Caco-2 (cell line): ENCODE measurements at regions not wholly inside any gene's neighbourhood (a gene's known extent, or its start where the extent isn't known, plus 50 kb on each side); places are given as distances from the start of the nearest gene placed in this dataset.

ENCODE experiments used
- BruUV-seq: library from RNA; stranded (reverse); fragments of 400-500 nt; replicated peaks from 2 replicates; lab custom pipeline; 2021; lab: Mats Ljungman, UMichigan
- CTCF ChIA-PET: fragments of 300-600 bp; sonication (Branson Sonifier 250); formaldehyde crosslinking; loops from one replicate; lab custom pipeline; 2022; ENCODE audit warnings: antibody characterized with exemption; lab: Charles Lee
- POLR2A ChIA-PET: fragments of 300-600 bp; sonication (Branson Sonifier 250); formaldehyde crosslinking; loops from one replicate; lab custom pipeline; 2022; ENCODE audit warnings: antibody characterized with exemption; lab: Charles Lee
- DNase-seq, 2 experiments: peaks; one replicate each; pipeline versions ENCODE4 v3.0.0 to v3.0.0-alpha.2; 2020 to 2022
- H3K27me3 ChIP-seq: replicated peaks from 2 replicates; pipeline ENCODE4 v1.6.0; 2011; ENCODE audit warnings: low read length; ENCODE audit not compliant: control insufficient read depth, insufficient read depth
- H3K36me3 ChIP-seq: 2 replicates; pipeline ENCODE4 v1.5.1; 2011; ENCODE audit warnings: low read length; ENCODE audit not compliant: control insufficient read depth, insufficient read depth
- H3K4me1 ChIP-seq: fragments of 250-450 bp; sonication (Bioruptor Pico); 2 replicates; pipeline ENCODE4 v1.5.1; 2020; ENCODE audit warnings: mild to moderate bottlenecking
- H3K4me3 ChIP-seq: 2 replicates; pipeline ENCODE4 v1.5.1; 2011; ENCODE audit warnings: low read depth, mild to moderate bottlenecking, control low read depth, low read length
- H3K9me3 ChIP-seq: fragments of 250-450 bp; sonication (Bioruptor Pico); 2 replicates; pipeline ENCODE4 v1.5.1; 2020; ENCODE audit warnings: mild to moderate bottlenecking, moderate library complexity
- H3K27ac Mint-ChIP-seq: one replicate; pipeline ENCODE4 v1.8.0; 2022; ENCODE audit warnings: mixed read lengths; ENCODE audit not compliant: unreplicated experiment
- H3K27me3 Mint-ChIP-seq: one replicate; pipeline ENCODE4 v1.8.0; 2022; ENCODE audit warnings: mixed read lengths; ENCODE audit not compliant: insufficient read depth, unreplicated experiment
- H3K36me3 Mint-ChIP-seq: one replicate; pipeline ENCODE4 v1.8.0; 2022; ENCODE audit warnings: mild to moderate bottlenecking, mixed read lengths; ENCODE audit not compliant: insufficient read depth, unreplicated experiment
- H3K4me1 Mint-ChIP-seq: one replicate; pipeline ENCODE4 v1.8.0; 2022; ENCODE audit warnings: low read depth, mixed read lengths; ENCODE audit not compliant: unreplicated experiment
- H3K4me3 Mint-ChIP-seq: one replicate; pipeline ENCODE4 v1.8.0; 2022; ENCODE audit warnings: mild to moderate bottlenecking, moderate library complexity, mixed read lengths; ENCODE audit not compliant: unreplicated experiment
- H3K9me3 Mint-ChIP-seq: one replicate; pipeline ENCODE4 v1.8.0; 2022; ENCODE audit warnings: mixed read lengths; ENCODE audit not compliant: unreplicated experiment
- CTCF ChIP-seq, 2 experiments: fragments of 200-600 bp in 1 of 2; IDR thresholded peaks; 1 replicate in 1 of 2; 2 replicates in 1 of 2; pipeline versions ENCODE4 v1.5.1 to v1.8.0; 2011 to 2022; ENCODE audit warnings: antibody characterized with exemption in 1 of 2, control low read depth in 1 of 2, inconsistent platforms in 1 of 2, low read depth in 1 of 2, low read length in 1 of 2, mild to moderate bottlenecking in 1 of 2, moderate library complexity in 1 of 2; ENCODE audit not compliant: insufficient read depth in 1 of 2, severe bottlenecking in 1 of 2, unreplicated experiment in 1 of 2
- intact Hi-C: fragments of 100-400 bp; cut with micrococcal nuclease; formaldehyde crosslinking; loops from one replicate; pipeline ENCODE4 v1.10.0; 2022; ENCODE audit not compliant: unreplicated experiment

- DNase-seq: no peak
- ChIA-PET CTCF (no interaction called here), POLR2A (no interaction called here)
- peaks cover 20% of the 10 kb centered on the region for H3K4me1 ChIP-seq
- H3K27me3 ChIP-seq: no peaks in the 10 kb centered on the region
- H3K36me3 ChIP-seq: no peaks in the 10 kb centered on the region
- H3K9me3 Mint-ChIP-seq: no peaks in the 10 kb centered on the region
- no peak overlapping the region for H3K27ac Mint-ChIP-seq
- no peak for TF ChIP-seq CTCF (IDR thresholded peaks at IDR 0.05; ENCODE audit: insufficient read depth in 1 of 2, low read depth in 1 of 2, low read length in 1 of 2, severe bottlenecking in 1 of 2, unreplicated experiment in 1 of 2)
- H3K4me3 Mint-ChIP-seq: no peak overlapping the region
- BruUV-seq: no TSS peak
- no peak overlapping the region for H3K4me3 ChIP-seq
- H3K4me1 Mint-ChIP-seq: peaks cover 17% of the 10 kb centered on the region
- intact Hi-C loops: no loop called here
- no peaks in the 10 kb centered on the region for H3K27me3 Mint-ChIP-seq
- H3K36me3 Mint-ChIP-seq: no peaks in the 10 kb centered on the region
- no peaks in the 10 kb centered on the region for H3K9me3 ChIP-seq
Observed at GRCh38 chr3:72144773-72145505, 360.0 kb upstream of the PROK2 start.

DNA sequence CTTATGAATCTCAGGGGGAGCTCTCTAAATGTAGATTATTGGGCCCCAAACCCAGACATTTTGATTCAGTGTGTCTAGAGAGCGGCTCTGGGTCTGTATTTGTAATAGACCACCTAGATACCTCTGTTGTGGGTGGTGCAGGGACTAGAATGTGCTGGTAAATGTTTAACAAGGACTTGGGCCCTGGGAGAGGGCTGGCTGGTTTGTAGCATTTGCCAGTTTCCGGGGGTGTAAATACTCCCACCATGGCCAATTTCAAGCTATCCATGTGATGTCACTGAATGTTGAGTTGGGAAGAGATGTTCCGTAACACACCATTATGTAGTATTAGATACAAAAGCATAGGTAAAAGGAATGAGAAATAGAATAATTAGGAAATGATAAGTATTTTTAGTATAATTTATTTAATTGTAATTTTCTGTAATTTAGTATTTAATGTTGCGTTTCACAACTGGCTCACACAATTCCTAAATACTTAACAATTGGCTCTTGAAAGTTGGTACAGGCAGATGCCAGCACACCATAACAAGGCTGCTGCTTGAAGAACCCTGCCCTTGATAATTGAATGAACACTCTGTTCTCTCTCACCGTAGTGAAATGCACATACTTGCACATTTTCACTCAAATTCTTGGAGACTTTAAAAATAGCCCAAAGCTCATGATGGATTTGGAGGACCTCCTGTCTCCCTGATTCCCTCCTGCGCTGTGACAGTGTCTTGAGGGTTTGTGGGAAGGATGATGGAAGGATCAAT is 359.2 kb upstream of the PROK2 start:
- POLR2A ChIA-PET: no interaction called here
- peaks cover 13% of the 10 kb centered on the region for H3K4me1 ChIP-seq
- no peaks in the 10 kb centered on the region for H3K36me3 ChIP-seq
- CTCF ChIA-PET: no interaction called here
- H3K4me3 Mint-ChIP-seq: no peak overlapping the region
- H3K27ac Mint-ChIP-seq: no peak overlapping the region
- no peak overlapping the region for H3K4me3 ChIP-seq
- no peaks in the 10 kb centered on the region for H3K27me3 Mint-ChIP-seq
- no TSS peak for BruUV-seq
- no peaks in the 10 kb centered on the region for H3K9me3 ChIP-seq
- no peaks in the 10 kb centered on the region for H3K27me3 ChIP-seq
- DNase-seq: no peak
- no peaks in the 10 kb centered on the region for H3K9me3 Mint-ChIP-seq
- TF ChIP-seq CTCF (IDR thresholded peaks at IDR 0.05; ENCODE audit: insufficient read depth in 1 of 2, low read depth in 1 of 2, low read length in 1 of 2, severe bottlenecking in 1 of 2, unreplicated experiment in 1 of 2): no peak
- H3K4me1 Mint-ChIP-seq: peaks cover 10% of the 10 kb centered on the region
- intact Hi-C loops: no loop called here
- no peaks in the 10 kb centered on the region for H3K36me3 Mint-ChIP-seq

DNA sequence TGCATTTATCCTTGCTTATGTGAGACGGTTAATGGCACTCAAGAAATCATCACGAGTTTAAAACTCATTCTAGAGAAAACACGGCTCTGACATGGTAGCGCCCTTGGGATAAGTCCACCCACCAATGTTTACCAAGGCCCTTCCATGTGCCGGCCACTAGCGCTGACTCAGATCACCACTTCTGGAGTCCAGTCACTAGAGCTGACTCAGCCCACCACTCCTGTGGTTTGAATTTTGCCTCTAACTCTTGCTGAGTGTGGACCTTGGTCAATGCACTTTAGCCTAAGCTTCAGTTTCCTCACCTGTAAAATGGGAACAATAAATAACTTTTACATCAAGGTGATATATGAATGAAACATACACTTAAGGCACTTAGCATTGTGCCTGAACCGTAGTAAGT is 358.4 kb upstream of the PROK2 start:
- Histone ChIP-seq H3K36me3 (no peaks in the 10 kb centered on the region), H3K9me3 (no peaks in the 10 kb centered on the region), H3K4me1 (peaks cover 13% of the 10 kb centered on the region), H3K27me3 (no peaks in the 10 kb centered on the region), H3K4me3 (no peak overlapping the region)
- CTCF ChIA-PET: no interaction called here
- no TSS peak for BruUV-seq
- H3K4me1 Mint-ChIP-seq: peaks cover 9% of the 10 kb centered on the region
- no peak overlapping the region for H3K27ac Mint-ChIP-seq
- no peak for DNase-seq
- no peaks in the 10 kb centered on the region for H3K36me3 Mint-ChIP-seq
- H3K9me3 Mint-ChIP-seq: no peaks in the 10 kb centered on the region
- intact Hi-C loops: no loop called here
- POLR2A ChIA-PET: no interaction called here
- TF ChIP-seq CTCF (IDR thresholded peaks at IDR 0.05; ENCODE audit: insufficient read depth in 1 of 2, low read depth in 1 of 2, low read length in 1 of 2, severe bottlenecking in 1 of 2, unreplicated experiment in 1 of 2): no peak
- H3K4me3 Mint-ChIP-seq: no peak overlapping the region
- H3K27me3 Mint-ChIP-seq: no peaks in the 10 kb centered on the region
